Astrocyte (in vitro differentiated cells and primary cell): ENCODE measurements at regions not wholly inside any gene's neighbourhood (a gene's known extent, or its start where the extent isn't known, plus 50 kb on each side); places are given as distances from the start of the nearest gene placed in this dataset.
A peak's percentile ranks its signal among the peaks of the same experiment; 100 is the strongest.

Experiments
- DNase-seq: peaks from one replicate; pipeline ENCODE4 v3.0.0-alpha.2; 2010; ENCODE audit warnings: low read depth
- FAIRE-seq: peaks from 2 replicates; lab custom pipeline; 2011; peaks lifted over from hg19 to GRCh38; lab: Jason Lieb, UNC
- H2AFZ ChIP-seq: 2 replicates; pipeline ENCODE4 v1.6.0; 2012; ENCODE audit warnings: low read depth, low read length, inconsistent platforms
- H3K27ac ChIP-seq: 2 replicates; pipeline ENCODE4 v1.5.1; 2011; ENCODE audit warnings: low read depth, low read length, inconsistent platforms
- H3K27me3 ChIP-seq: 2 replicates; pipeline ENCODE4 v1.6.0; 2011; ENCODE audit warnings: low read length, inconsistent platforms; ENCODE audit not compliant: insufficient read depth
- H3K36me3 ChIP-seq: 2 replicates; pipeline ENCODE4 v1.5.1; 2011; ENCODE audit warnings: low read length, inconsistent platforms; ENCODE audit not compliant: insufficient read depth
- H3K4me1 ChIP-seq: 2 replicates; pipeline ENCODE4 v1.5.1; 2011; ENCODE audit warnings: low read length, inconsistent platforms; ENCODE audit not compliant: insufficient read depth
- H3K4me2 ChIP-seq: 2 replicates; pipeline ENCODE4 v1.6.0; 2012; ENCODE audit warnings: low read length, inconsistent platforms
- H3K4me3 ChIP-seq: 2 replicates; pipeline ENCODE4 v1.5.1; 2011; ENCODE audit warnings: low read depth, mild to moderate bottlenecking, low read length, inconsistent platforms; ENCODE audit not compliant: insufficient read depth
- H3K79me2 ChIP-seq: 2 replicates; pipeline ENCODE4 v1.6.0; 2012; ENCODE audit warnings: mild to moderate bottlenecking, low read length, inconsistent platforms; ENCODE audit not compliant: insufficient read depth
- H3K9ac ChIP-seq: 2 replicates; pipeline ENCODE4 v1.6.0; 2012; ENCODE audit warnings: mild to moderate bottlenecking, low read length, inconsistent platforms
- H3K9me3 ChIP-seq: 2 replicates; pipeline ENCODE4 v1.5.1; 2012; ENCODE audit warnings: low read depth, mild to moderate bottlenecking, low read length, inconsistent platforms; ENCODE audit not compliant: insufficient read depth
- H4K20me1 ChIP-seq: 2 replicates; pipeline ENCODE4 v1.6.0; 2012; ENCODE audit warnings: low read length, inconsistent platforms; ENCODE audit not compliant: insufficient read depth
- H3K27ac Mint-ChIP-seq: one replicate; pipeline ENCODE4 v1.8.0; 2021; ENCODE audit warnings: mild to moderate bottlenecking, mixed read lengths; ENCODE audit not compliant: unreplicated experiment
- H3K27me3 Mint-ChIP-seq: one replicate; pipeline ENCODE4 v1.8.0; 2021; ENCODE audit warnings: low read depth, mixed read lengths; ENCODE audit not compliant: unreplicated experiment
- H3K36me3 Mint-ChIP-seq: one replicate; pipeline ENCODE4 v1.8.0; 2021; ENCODE audit warnings: low read depth, mixed read lengths; ENCODE audit not compliant: unreplicated experiment
- H3K4me1 Mint-ChIP-seq: one replicate; pipeline ENCODE4 v1.8.0; 2021; ENCODE audit warnings: low read depth, mixed read lengths; ENCODE audit not compliant: unreplicated experiment
- H3K4me3 Mint-ChIP-seq: one replicate; pipeline ENCODE4 v1.8.0; 2021; ENCODE audit warnings: mild to moderate bottlenecking, moderate library complexity, mixed read lengths; ENCODE audit not compliant: unreplicated experiment
- H3K9me3 Mint-ChIP-seq: one replicate; pipeline ENCODE4 v1.8.0; 2021; ENCODE audit warnings: mild to moderate bottlenecking, mixed read lengths; ENCODE audit not compliant: unreplicated experiment
- CTCF ChIP-seq: IDR thresholded peaks from 2 replicates; pipeline ENCODE4 v1.5.1; 2011; ENCODE audit warnings: low read depth, mild to moderate bottlenecking, inconsistent platforms, low read length, moderate library complexity; ENCODE audit not compliant: insufficient read depth
- EZH2 ChIP-seq: IDR thresholded peaks from 2 replicates; pipeline ENCODE4 v1.6.1; 2012; ENCODE audit warnings: mild to moderate bottlenecking, low read length, inconsistent platforms; ENCODE audit not compliant: insufficient read depth

- Histone ChIP-seq H3K36me3 (no peaks in the 10 kb centered on the region), H3K27ac (no peak overlapping the region), H3K4me2 (peak overlapping the region; percentile 17), H2AFZ (no peak overlapping the region), H4K20me1 (no peaks in the 10 kb centered on the region), H3K27me3 (no peaks in the 10 kb centered on the region), H3K4me3 (no peak overlapping the region), H3K9ac (no peak overlapping the region), H3K79me2 (no peaks in the 10 kb centered on the region), H3K9me3 (no peaks in the 10 kb centered on the region), H3K4me1 (peaks cover 8% of the 10 kb centered on the region)
- Mint-ChIP-seq H3K27ac (peak overlapping the region; percentile 82), H3K4me1 (peaks cover 16% of the 10 kb centered on the region), H3K4me3 (no peak overlapping the region), H3K36me3 (no peaks in the 10 kb centered on the region), H3K9me3 (no peaks in the 10 kb centered on the region), H3K27me3 (no peaks in the 10 kb centered on the region)
- TF ChIP-seq CTCF (no peak), EZH2 (no peak)
- DNase-seq (peak; percentile 76), FAIRE-seq (no peak)
These were observed 786.5 kb upstream of the ACO1 start for GRCh38 chr9:31597977-31598376.

GRCh38 chr9:31601666-31602065 lies 782.8 kb upstream of the ACO1 start:
- Histone ChIP-seq H3K79me2 (no peaks in the 10 kb centered on the region), H3K27ac (no peak overlapping the region), H3K4me1 (peaks cover 8% of the 10 kb centered on the region), H2AFZ (no peak overlapping the region), H3K4me2 (no peak overlapping the region), H3K27me3 (no peaks in the 10 kb centered on the region), H3K36me3 (no peaks in the 10 kb centered on the region), H3K9ac (no peak overlapping the region), H4K20me1 (no peaks in the 10 kb centered on the region), H3K4me3 (no peak overlapping the region), H3K9me3 (no peaks in the 10 kb centered on the region)
- TF ChIP-seq CTCF (no peak), EZH2 (no peak)
- H3K36me3 Mint-ChIP-seq = no peaks in the 10 kb centered on the region
- H3K4me3 Mint-ChIP-seq = no peak overlapping the region
- no peaks in the 10 kb centered on the region for H3K27me3 Mint-ChIP-seq
- FAIRE-seq = no peak
- peaks cover 17% of the 10 kb centered on the region for H3K4me1 Mint-ChIP-seq
- no peak overlapping the region for H3K27ac Mint-ChIP-seq
- H3K9me3 Mint-ChIP-seq = no peaks in the 10 kb centered on the region
- DNase-seq = no peak

- H3K36me3 ChIP-seq = no peaks in the 10 kb centered on the region
- Mint-ChIP-seq H3K36me3 (no peaks in the 10 kb centered on the region), H3K27ac (no peak overlapping the region), H3K4me3 (no peak overlapping the region), H3K27me3 (no peaks in the 10 kb centered on the region), H3K4me1 (peaks cover 11% of the 10 kb centered on the region), H3K9me3 (no peaks in the 10 kb centered on the region)
- no peak overlapping the region for H3K27ac ChIP-seq
- H3K27me3 ChIP-seq = no peaks in the 10 kb centered on the region
- H3K4me3 ChIP-seq = no peak overlapping the region
- no peak overlapping the region for H3K9ac ChIP-seq
- no peak overlapping the region for H3K4me2 ChIP-seq
- no peaks in the 10 kb centered on the region for H3K9me3 ChIP-seq
- peaks cover 9% of the 10 kb centered on the region for H3K4me1 ChIP-seq
- FAIRE-seq (no peak), DNase-seq (no peak)
- no peaks in the 10 kb centered on the region for H3K79me2 ChIP-seq
- no peak for TF ChIP-seq CTCF
- no peak for TF ChIP-seq EZH2
- H2AFZ ChIP-seq = no peak overlapping the region
- no peaks in the 10 kb centered on the region for H4K20me1 ChIP-seq
These were observed 779.9 kb upstream of the ACO1 start for GRCh38 chr9:31604531-31604930.
